ENCODE measurements at regions not wholly inside any gene's neighbourhood (a gene's known extent, or its start where the extent isn't known, plus 50 kb on each side); places are given as distances from the start of the nearest gene placed in this dataset.

GRCh38 chr3:72298201-72299152 is 513.5 kb upstream of the PROK2 start:
- H3K36me3 ChIP-seq (ENCODE audit: control insufficient read depth in 2 of 2, extremely low read depth in 1 of 2, insufficient read depth in 2 of 2, low read length in 2 of 2), result no peaks in the 10 kb centered on the region
- ChIA-PET POLR2A (no interaction called here), CTCF (interaction anchor here (1.8 kb wide), 1 partner anchor 9 kb away, joined by 5 read pairs; no protein-coding TSS in a partner anchor)
- no peak overlapping the region for H2AFZ ChIP-seq (ENCODE audit: low read depth, low read length)
- no peaks in the 10 kb centered on the region for H3K79me2 ChIP-seq (ENCODE audit: control insufficient read depth, insufficient read depth, low read length)
- no peak overlapping the region for H3K27ac ChIP-seq (ENCODE audit: insufficient read depth, low read depth, low read length)
- intact Hi-C loops (cut with micrococcal nuclease), result loop anchor here (1.0 to 5.0 kb wide), 5 partner anchors 12 to 185 kb away; partner anchors contain the start of gene RYBP
- dilution Hi-C loops (cut with MboI; ENCODE audit: extremely low pct_ligation_motif_present, low sequenced_read_pairs), result no loop called here
- no peaks in the 10 kb centered on the region for H3K9me3 ChIP-seq (replicated peaks; ENCODE audit: control insufficient read depth, insufficient read depth, low read length)
- BruUV-seq (replicated peaks), result no TSS peak
- H3K9me1 ChIP-seq (replicated peaks; ENCODE audit: control insufficient read depth, extremely low read depth, insufficient read depth, low read length), result no peaks in the 10 kb centered on the region
- no peak for DNase-seq (ENCODE audit: low read depth, low spot score)
- no peak overlapping the region for H3K4me2 ChIP-seq (ENCODE audit: insufficient read depth, low read length)
- no peaks in the 10 kb centered on the region for H4K20me1 ChIP-seq (replicated peaks; ENCODE audit: control insufficient read depth, extremely low read depth, insufficient read depth, low read length)
- no peak overlapping the region for H3K4me3 ChIP-seq (replicated peaks in 1 of 3; ENCODE audit: insufficient read depth in 1 of 3, low read depth in 1 of 3, low read length in 3 of 3)
- no peak for FAIRE-seq
- H3K27me3 ChIP-seq (ENCODE audit: control insufficient read depth in 2 of 2, insufficient read depth in 2 of 2, low read length in 2 of 2), result peaks cover 83 to 84% of the 10 kb centered on the region in 2 experiments
- TF ChIP-seq GATA2 (IDR thresholded peaks at IDR 0.05; ENCODE audit: insufficient read depth, insufficient read length, low read depth, low read length) (no peak), FOS (IDR thresholded peaks at IDR 0.05; ENCODE audit: borderline replicate concordance, insufficient read depth, low read length) (no peak), JUN (IDR thresholded peaks at IDR 0.05; ENCODE audit: borderline replicate concordance, insufficient read depth, insufficient read length, low read depth) (no peak), EZH2 (IDR thresholded peaks at IDR 0.05; ENCODE audit: borderline replicate concordance, low read depth, low read length, severe bottlenecking) (no peak), MYC (IDR thresholded peaks at IDR 0.05; ENCODE audit: low read depth, low read length) (no peak), POLR2A (IDR thresholded peaks at IDR 0.05; ENCODE audit: low read depth, low read length) (no peak), CTCF (IDR thresholded peaks at IDR 0.05; ENCODE audit: extremely low read depth in 1 of 2, insufficient read depth in 1 of 2, low read depth in 1 of 2, low read length in 2 of 2) (no peak), POLR2AphosphoS5 (IDR thresholded peaks at IDR 0.05; ENCODE audit: insufficient read depth, low read depth, low read length) (no peak)
- TF ChIP-seq, protein P1, sequence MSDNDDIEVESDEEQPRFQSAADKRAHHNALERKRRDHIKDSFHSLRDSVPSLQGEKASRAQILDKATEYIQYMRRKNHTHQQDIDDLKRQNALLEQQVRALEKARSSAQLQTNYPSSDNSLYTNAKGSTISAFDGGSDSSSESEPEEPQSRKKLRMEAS (IDR thresholded peaks at IDR 0.05; ENCODE audit: insufficient read depth, insufficient read length), result no peak
- no peak overlapping the region for H3K9ac ChIP-seq (replicated peaks; ENCODE audit: extremely low read depth, insufficient read depth, low read length)
- H3K4me1 ChIP-seq (ENCODE audit: control insufficient read depth, extremely low read depth, insufficient read depth, low read length), result peaks cover 14% of the 10 kb centered on the region

All from endothelial cell of umbilical vein (primary cell).